Upper lobe of left lung (tissue), 6 donors: ENCODE measurements at regions not wholly inside any gene's neighbourhood (a gene's known extent, or its start where the extent isn't known, plus 50 kb on each side); places are given as distances from the start of the nearest gene placed in this dataset.
A peak's percentile ranks its signal among the peaks of the same experiment; 100 is the strongest.

Experiments used
- ATAC-seq, 2 donors: fragments of 200-7000 bp; cut with Tn5 transposase; one replicate each; pipeline ENCODE4 v1.9.1; 2022; ENCODE audit warnings: mild to moderate bottlenecking in 2 of 2, moderate library complexity in 2 of 2; ENCODE audit not compliant: low FRiP score in 2 of 2
- DNase-seq, 2 donors: peaks; one replicate each; pipeline ENCODE4 v3.0.0-alpha.2; 2019 to 2020
- H3K27ac ChIP-seq, 4 donors: fragments of 200-600 bp; sonication (generic); one replicate each; pipeline ENCODE4 v1.5.1; 2016 to 2019
- H3K27me3 ChIP-seq, 4 donors: fragments of 200-600 bp; sonication (generic); one replicate each; pipeline ENCODE4 v1.5.1; 2017 to 2019
- H3K36me3 ChIP-seq, 4 donors: fragments of 200-600 bp; sonication (generic); one replicate each; pipeline ENCODE4 v1.5.1; 2016 to 2019
- H3K4me1 ChIP-seq, 4 donors: fragments of 200-600 bp; sonication (generic); one replicate each; pipeline ENCODE4 v1.5.1; 2018 to 2019
- H3K4me3 ChIP-seq, 4 donors: fragments of 200-600 bp; sonication (generic); one replicate each; pipeline ENCODE4 v1.5.1; 2017 to 2019; ENCODE audit warnings: mild to moderate bottlenecking in 2 of 4, moderate library complexity in 1 of 4
- H3K9me3 ChIP-seq, 4 donors: fragments of 200-600 bp; sonication (generic); one replicate each; pipeline ENCODE4 v1.5.1; 2018 to 2019
- EP300 ChIP-seq, 4 donors: sonication (generic); formaldehyde crosslinking; IDR thresholded peaks; one replicate each; pipeline ENCODE4 v1.5.1; 2017; ENCODE audit warnings: antibody characterized with exemption in 4 of 4, control low read depth in 2 of 4
- POLR2A ChIP-seq, 4 donors: fragments of 450-650 bp; IDR thresholded peaks; one replicate each; pipeline ENCODE4 v1.5.1; 2016 to 2017; ENCODE audit warnings: antibody characterized with exemption in 4 of 4, mild to moderate bottlenecking in 2 of 4
- POLR2AphosphoS5 ChIP-seq, 2 donors: sonication (generic); formaldehyde crosslinking; IDR thresholded peaks; one replicate each; pipeline ENCODE4 v1.5.1; 2017; ENCODE audit warnings: antibody characterized with exemption in 2 of 2
- WGBS, 2 donors: methylation state at CpG; one replicate each; pipeline ENCODE4 v1.1.5; 2017 to 2018; 5-methylcytosine and 5-hydroxymethylcytosine counted together
- TF ChIP-seq, protein P1 (sequence below), 6 experiments: fragments of 450-650 bp in 4 of 6; fragments of 200-600 bp in 2 of 6; sonication (generic) in 2 of 6; IDR thresholded peaks; one replicate each; pipeline ENCODE4 v1.5.1; 2016 to 2019; ENCODE audit warnings: antibody characterized with exemption in 6 of 6
- donor health status: DM: no; HTN: no; CAD: no; lungs with moderate emphysema.
- donor health status: DM: no; HTN: yes; CAD: no; lungs with severe emphysema.

DNA sequence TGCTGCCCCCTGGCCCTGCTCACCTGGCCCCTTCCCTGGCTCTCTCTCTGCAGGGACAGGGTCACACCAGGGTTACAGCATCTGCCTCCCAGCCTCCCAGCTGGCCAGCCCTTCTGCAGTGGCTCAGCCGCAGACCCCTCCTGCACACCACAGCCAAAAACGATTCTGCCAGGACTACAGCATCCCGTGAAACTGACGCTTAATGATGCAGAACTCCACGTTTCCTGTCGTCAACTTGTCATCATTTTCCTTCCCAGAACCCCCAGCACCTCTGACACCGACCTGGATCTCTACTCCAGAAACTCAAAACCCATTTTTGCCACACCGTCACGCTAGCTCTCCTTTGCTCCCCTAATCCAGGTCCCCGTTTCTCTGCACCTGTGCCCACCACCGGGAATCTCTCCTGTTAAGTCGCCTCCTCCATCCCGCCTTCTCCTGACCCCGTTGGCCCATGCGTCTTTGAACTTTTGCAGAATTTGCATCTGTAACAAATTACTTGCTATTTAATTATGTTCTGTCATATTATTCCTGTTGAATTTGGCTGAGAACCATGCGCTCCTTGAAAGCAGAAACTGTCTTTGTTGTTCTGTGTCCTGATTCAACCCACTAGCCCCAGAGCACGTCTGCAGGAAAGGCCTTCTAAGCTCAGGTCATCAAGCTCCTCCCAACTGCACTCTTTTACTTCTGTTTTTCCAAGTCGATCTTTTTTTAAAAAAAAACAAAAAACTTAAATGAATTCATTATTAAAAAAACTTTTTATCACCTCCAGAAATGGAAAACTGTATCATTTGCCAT is 173.2 kb upstream of the COPS8 start:
- Histone ChIP-seq H3K9me3 (no peaks in the 10 kb centered on the region), H3K36me3 (no peaks in the 10 kb centered on the region), H3K27me3 (no peaks in the 10 kb centered on the region), H3K27ac (no peak overlapping the region), H3K4me3 (no peak overlapping the region), H3K4me1 (peaks cover 0 to 5% (median under 1%) of the 10 kb centered on the region in 4 donors)
- DNase-seq (peak in 1 of 2 donors; percentile 26), ATAC-seq (no peak)
- WGBS, 2 donors: 78 to 81% methylated on average over 18 of the region's 18 CpGs
- TF ChIP-seq POLR2AphosphoS5 (IDR thresholded peaks at IDR 0.05) (no peak), EP300 (IDR thresholded peaks at IDR 0.05) (no peak), POLR2A (IDR thresholded peaks at IDR 0.05) (no peak)
- TF ChIP-seq, protein P1, sequence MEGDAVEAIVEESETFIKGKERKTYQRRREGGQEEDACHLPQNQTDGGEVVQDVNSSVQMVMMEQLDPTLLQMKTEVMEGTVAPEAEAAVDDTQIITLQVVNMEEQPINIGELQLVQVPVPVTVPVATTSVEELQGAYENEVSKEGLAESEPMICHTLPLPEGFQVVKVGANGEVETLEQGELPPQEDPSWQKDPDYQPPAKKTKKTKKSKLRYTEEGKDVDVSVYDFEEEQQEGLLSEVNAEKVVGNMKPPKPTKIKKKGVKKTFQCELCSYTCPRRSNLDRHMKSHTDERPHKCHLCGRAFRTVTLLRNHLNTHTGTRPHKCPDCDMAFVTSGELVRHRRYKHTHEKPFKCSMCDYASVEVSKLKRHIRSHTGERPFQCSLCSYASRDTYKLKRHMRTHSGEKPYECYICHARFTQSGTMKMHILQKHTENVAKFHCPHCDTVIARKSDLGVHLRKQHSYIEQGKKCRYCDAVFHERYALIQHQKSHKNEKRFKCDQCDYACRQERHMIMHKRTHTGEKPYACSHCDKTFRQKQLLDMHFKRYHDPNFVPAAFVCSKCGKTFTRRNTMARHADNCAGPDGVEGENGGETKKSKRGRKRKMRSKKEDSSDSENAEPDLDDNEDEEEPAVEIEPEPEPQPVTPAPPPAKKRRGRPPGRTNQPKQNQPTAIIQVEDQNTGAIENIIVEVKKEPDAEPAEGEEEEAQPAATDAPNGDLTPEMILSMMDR (IDR thresholded peaks at IDR 0.05): no peak

DNA sequence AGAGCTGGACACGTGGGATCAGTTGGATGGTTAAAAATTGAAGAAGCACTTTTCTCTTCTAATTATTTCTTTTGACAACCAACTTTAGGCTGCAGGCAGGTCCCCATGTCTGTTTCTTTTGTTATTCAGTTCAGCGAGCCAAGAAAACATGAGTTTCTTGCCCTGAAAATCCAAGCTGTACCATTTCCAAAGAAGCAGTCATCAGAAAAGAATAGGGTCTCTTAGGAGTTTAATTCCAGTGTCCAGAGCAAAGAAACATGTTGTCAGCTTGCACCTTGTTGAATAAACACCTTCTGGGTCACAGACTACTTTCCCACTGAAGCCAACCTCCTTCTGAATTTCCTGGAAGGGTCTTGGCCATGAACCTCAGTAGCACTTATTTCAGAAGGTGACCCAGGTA is 170.5 kb upstream of the COPS8 start:
- TF ChIP-seq, protein P1 (IDR thresholded peaks at IDR 0.05): no peak
- no peak for TF ChIP-seq EP300 (IDR thresholded peaks at IDR 0.05)
- H3K36me3 ChIP-seq: no peaks in the 10 kb centered on the region
- WGBS, 2 donors: 91 to 92% methylated on average over 2 of the region's 2 CpGs
- H3K4me1 ChIP-seq: peaks cover 0 to 5% (median 0%) of the 10 kb centered on the region in 4 donors
- ATAC-seq: no peak
- no peak for DNase-seq
- no peak overlapping the region for H3K4me3 ChIP-seq
- H3K27me3 ChIP-seq: no peaks in the 10 kb centered on the region
- H3K9me3 ChIP-seq: no peaks in the 10 kb centered on the region
- H3K27ac ChIP-seq: no peak overlapping the region

DNA sequence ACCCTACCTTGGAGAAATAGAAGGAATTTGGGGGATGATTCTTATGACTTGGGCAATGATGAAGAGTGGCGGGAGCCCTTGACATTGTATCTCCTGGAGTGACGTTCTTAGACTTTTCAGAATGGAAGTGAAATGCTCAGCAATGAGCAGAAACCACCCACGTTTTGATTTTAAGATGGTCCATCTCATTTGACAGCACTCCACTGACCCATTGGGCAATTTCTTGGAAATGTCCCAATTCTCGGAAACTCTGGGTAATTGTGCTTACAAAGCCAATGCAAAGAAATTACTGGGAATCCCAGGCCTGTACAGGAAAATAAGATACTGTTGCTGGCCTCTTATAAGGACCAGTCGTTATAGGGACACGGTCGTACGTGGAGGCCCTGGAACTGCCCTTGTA is 170.0 kb upstream of the COPS8 start:
- no peak overlapping the region for H3K27ac ChIP-seq
- 75 to 81% methylated on average over 8 of the region's 8 CpGs for WGBS, 2 donors
- peaks cover 0 to 5% (median 0%) of the 10 kb centered on the region in 4 donors for H3K4me1 ChIP-seq
- TF ChIP-seq POLR2AphosphoS5 (IDR thresholded peaks at IDR 0.05) (peak in 1 of 2 donors; percentile 23), POLR2A (IDR thresholded peaks at IDR 0.05) (no peak), EP300 (IDR thresholded peaks at IDR 0.05) (peak in 1 of 4 donors; percentile 27)
- TF ChIP-seq, protein P1 (IDR thresholded peaks at IDR 0.05): no peak
- no peaks in the 10 kb centered on the region for H3K9me3 ChIP-seq
- ATAC-seq (no peak), DNase-seq (no peak)
- no peak overlapping the region for H3K4me3 ChIP-seq
- H3K36me3 ChIP-seq: no peaks in the 10 kb centered on the region
- no peaks in the 10 kb centered on the region for H3K27me3 ChIP-seq

DNA sequence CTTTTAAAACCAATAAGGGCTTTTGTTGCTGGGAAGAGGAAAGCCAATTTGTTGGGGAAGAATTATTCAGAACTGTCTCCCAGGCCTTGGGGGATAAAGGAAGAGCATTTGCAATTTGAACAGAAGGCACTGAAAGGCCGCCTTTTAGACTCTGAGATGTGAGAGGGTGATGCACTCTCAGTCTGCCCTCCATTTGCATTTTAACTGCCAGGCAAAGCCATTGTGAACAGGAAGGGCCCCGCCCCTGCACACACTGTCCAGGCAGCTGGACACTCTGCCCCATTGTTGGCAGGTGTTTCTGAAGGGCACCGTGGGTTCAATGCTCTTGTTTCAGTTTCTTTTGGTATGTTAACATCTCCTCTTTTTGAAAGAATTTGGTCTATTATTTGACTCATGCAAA is 169.5 kb upstream of the COPS8 start:
- ATAC-seq (no peak), DNase-seq (peak in 1 of 2 donors; percentile 18)
- 67 to 77% methylated on average over 3 of the region's 3 CpGs for WGBS, 2 donors
- H3K4me1 ChIP-seq: peaks cover 0 to 5% (median 0%) of the 10 kb centered on the region in 4 donors
- H3K4me3 ChIP-seq: no peak overlapping the region
- no peaks in the 10 kb centered on the region for H3K27me3 ChIP-seq
- TF ChIP-seq EP300 (IDR thresholded peaks at IDR 0.05) (no peak), POLR2A (IDR thresholded peaks at IDR 0.05) (no peak), POLR2AphosphoS5 (IDR thresholded peaks at IDR 0.05) (no peak)
- TF ChIP-seq, protein P1 (IDR thresholded peaks at IDR 0.05): no peak
- H3K9me3 ChIP-seq: no peaks in the 10 kb centered on the region
- no peaks in the 10 kb centered on the region for H3K36me3 ChIP-seq
- H3K27ac ChIP-seq: no peak overlapping the region

DNA sequence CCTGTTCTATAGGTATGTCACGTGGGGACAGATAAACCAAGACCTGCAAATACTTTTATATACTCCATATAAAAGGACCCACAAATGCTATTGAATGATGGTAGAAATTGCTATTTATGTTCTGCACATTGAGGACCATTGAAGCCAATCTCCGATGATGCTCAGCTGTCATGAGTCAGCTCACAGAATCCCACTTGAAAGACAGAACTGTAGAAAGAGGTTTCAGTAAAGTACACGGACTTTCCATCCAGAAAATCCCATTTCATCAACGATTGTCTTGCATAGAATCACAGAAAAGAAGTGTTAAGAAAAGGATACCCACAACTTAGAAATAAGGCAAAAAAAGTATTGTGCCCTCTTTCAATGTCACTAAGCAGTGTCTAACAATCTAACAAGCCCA is 169.0 kb upstream of the COPS8 start:
- Histone ChIP-seq H3K4me1 (peaks cover 0 to 5% (median 0%) of the 10 kb centered on the region in 4 donors), H3K36me3 (no peaks in the 10 kb centered on the region), H3K27me3 (no peaks in the 10 kb centered on the region), H3K27ac (no peak overlapping the region), H3K4me3 (no peak overlapping the region), H3K9me3 (no peaks in the 10 kb centered on the region)
- no peak for DNase-seq
- TF ChIP-seq POLR2A (IDR thresholded peaks at IDR 0.05) (no peak), POLR2AphosphoS5 (IDR thresholded peaks at IDR 0.05) (no peak), EP300 (IDR thresholded peaks at IDR 0.05) (no peak)
- TF ChIP-seq, protein P1 (IDR thresholded peaks at IDR 0.05): no peak
- WGBS, 2 donors: 89 to 91% methylated on average over 4 of the region's 4 CpGs
- ATAC-seq: no peak
